HG03575 (cell line): ENCODE measurements at regions not wholly inside any gene's neighbourhood (a gene's known extent, or its start where the extent isn't known, plus 50 kb on each side); places are given as distances from the start of the nearest gene placed in this dataset.

Experiments used
- ATAC-seq: cut with Tn5 transposase; IDR thresholded peaks from one replicate; pipeline ENCODE4 v1.9.1; 2021; ENCODE audit not compliant: unreplicated experiment, insufficient number of reproducible peaks, low FRiP score; ENCODE audit errors: extremely low read depth

DNA sequence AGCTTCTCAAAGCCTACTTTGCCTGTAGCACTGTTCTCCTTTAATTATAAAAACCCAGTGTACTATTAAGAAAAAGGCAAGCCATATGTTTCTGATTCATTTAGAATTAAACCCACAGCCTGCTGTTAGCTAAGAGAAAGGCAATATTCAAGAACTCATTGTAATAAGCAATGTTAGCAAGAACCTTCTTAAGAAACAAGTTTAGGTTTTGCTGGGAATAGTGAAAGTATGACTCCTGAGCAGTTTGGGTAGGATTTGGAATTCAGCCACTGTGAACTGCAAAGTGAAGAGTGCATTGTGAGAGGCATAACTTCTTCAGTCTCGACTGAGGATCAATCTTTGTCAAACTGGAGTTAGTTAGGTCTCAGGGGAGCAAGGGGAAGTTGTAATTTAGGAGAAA is 206.5 kb upstream of the NT5C1B start:
- ATAC-seq = no peak

DNA sequence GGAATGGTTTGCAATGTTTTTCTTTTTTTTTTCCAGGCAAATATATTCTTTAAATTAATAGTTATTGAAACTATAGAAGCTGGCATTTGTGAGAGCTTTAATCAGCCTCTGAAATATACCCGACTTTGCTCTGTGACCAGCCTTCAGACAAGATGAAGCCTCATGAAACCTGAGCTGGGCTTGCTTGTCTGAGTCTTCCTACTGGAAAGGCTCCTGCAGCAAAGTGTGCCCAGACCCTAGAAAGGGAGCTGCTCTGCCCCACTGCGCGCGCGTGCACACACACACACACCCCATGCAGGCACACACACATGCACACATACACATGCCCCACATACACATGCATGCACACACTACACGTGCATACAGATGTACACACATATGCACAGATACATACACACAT is 203.3 kb upstream of the NT5C1B start:
- no peak for ATAC-seq

DNA sequence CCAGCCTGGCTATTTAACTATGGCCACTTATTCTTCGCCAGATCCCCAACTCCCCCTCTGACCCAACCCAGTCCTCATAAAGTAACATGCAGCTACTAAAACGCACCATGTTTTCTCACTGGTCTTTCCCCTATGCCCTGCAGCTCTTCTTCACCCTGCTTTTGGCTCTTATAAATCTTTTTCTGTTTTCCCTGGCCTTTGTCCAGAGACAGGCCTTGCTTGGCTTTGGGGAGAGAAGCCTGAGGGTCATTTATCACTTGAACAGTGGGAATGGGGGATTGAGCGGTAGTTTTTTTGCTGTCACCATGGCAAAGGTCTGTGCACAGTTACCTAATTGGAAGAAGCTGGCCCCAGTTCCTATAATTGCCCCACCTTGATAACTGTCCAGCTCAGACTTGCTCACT is 202.9 kb upstream of the NT5C1B start:
- ATAC-seq = no peak

DNA sequence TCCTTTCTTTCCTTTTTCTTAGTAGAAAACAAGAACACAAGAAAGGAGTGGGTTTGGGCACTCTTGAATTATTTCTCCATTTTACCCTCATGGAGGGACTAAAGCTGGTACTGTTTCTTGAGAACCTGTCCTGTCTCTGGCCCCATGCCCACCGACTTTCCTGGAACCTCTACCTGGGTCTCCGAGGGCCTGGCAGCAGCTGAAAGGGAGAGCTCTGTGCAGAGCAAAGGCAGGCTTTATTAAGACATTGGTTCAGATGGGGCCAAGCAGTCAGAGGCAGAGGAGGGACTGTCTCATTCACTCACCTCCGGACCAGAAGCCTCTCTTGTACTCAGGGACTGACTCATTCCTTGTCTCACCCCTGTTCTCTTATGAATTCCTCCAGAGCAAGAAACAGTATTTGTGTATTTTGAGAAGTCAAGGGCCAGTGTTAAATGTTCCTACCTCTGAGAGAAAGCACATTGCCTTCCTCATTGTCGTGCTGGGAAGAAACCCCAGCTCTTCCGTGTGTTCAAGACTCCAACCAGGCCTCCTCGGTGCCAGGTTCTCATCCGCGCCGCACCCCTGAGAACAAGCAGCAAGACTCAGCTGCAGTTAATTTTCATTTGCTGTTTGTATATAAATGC is 201.9 kb upstream of the NT5C1B start:
- no peak for ATAC-seq

DNA sequence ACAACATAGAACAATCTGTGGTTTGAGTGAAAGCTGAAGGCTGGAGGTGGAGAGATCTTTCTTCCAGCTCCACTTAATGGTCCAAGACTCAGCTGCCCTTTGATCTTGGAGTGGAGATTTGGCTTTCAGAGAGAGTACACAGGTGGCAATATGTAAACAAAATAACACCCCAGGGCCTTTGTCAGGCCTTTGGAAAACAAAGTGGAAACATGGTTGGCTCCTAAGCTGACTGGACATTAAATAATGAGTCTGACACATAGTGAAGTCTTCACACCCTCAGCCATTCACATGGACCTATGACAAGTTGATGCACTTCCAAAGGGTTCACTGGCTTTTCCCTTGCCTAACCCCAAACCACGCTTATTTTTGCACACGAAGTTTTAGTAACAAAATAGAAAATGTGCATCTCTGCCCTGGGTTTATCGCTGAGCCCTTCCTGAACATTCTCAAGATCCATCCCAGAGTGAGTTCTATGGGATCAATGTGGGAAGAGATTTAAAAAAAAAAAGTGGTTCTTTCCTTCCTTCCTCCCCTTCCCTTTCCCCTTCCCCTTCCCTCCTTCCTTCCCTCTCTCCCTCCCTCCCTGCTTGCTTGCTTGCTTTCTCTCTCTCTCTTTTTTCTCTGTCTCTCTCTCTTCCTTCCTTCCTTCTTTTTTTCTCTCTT is 201.3 kb upstream of the NT5C1B start:
- ATAC-seq = no peak

DNA sequence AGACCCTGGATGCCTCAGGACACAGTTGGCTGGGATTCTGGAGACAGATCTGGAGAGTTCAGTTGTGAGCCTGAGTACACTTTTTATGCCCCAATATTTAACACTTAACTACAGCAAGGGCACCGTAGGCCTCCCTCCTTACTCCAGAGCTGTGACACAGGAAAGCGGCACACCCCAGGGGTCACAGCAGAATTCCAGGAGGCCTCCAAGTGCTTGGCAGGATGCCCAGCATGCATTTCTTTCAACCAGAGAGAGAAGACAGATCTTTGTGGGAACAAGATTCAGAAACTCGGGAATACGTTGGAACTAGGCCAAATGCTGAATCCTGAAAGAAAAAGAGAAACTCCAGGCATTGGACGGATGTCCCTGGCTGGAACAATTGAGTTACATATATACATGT is 199.2 kb upstream of the NT5C1B start:
- no peak for ATAC-seq

DNA sequence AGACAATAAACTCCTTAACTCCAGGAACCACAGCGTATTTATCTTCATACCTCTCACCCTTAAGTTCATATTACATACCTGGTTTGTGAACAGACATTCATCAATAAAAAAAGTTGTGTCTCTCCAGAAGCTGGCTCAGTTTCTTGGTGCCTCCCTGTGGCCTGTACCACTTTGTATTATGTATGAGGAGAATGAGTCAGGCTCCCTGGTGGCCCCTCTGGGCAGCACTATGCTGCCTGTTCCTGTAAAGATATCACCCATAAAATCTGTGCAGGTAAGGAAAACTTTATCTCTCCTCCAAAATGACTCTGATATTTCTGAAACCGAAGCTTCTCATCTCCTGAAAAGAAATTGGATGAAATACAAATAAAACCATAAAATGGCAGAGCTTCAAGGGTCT is 198.4 kb upstream of the NT5C1B start:
- no peak for ATAC-seq

DNA sequence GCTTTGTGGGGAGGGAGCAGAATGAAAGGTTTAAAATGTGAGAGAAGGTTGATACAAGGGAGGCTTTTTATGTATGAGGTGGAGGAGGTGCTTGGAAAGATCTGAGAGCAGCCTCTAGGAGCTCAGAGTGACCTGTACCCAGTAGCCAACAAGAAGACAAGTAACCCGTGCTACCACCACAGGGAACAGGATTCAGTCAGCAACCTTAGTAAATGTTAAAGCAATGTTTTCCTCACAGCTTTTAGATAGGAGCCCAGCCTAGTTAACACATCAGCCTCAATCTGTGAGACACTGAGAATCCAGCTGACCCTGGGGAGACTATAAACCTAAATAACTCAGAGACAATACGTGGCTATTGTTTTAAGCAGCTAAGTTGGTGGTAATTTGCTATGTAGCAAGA is 194.9 kb upstream of the NT5C1B start:
- no peak for ATAC-seq

DNA sequence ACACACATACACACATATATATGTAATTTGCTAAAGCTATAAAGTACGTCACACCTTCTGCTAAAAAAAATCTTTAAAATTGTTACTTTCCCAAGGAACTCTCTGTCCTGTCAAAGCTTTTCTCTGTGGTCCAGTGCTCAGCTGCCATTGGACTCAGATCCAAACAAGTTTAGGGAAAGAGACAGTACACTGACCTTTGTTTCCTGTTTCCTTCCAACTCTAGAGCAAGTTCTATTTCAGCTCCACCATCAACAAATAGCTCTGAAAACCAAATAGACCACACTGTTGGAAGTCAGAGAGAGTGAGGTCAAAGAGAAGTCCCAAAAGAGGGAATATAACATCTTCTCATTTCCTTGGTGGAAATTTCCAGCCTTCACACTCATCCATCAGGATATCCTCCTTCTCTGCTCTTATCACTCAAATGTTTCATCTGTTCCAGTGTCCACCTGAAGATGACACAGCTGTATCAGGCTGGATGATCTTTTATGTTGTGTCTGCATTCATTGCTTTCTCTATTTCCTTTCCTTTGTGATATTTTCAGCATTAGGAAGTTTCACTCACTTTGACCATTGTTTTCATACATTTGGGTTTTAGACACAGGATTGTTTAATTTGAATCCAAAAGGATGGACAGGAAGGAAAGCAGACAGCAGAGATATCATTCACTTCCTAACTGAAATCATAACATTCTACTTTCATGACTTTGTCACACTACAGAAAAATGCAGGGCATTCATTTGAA is 192.3 kb upstream of the NT5C1B start:
- ATAC-seq = no peak

DNA sequence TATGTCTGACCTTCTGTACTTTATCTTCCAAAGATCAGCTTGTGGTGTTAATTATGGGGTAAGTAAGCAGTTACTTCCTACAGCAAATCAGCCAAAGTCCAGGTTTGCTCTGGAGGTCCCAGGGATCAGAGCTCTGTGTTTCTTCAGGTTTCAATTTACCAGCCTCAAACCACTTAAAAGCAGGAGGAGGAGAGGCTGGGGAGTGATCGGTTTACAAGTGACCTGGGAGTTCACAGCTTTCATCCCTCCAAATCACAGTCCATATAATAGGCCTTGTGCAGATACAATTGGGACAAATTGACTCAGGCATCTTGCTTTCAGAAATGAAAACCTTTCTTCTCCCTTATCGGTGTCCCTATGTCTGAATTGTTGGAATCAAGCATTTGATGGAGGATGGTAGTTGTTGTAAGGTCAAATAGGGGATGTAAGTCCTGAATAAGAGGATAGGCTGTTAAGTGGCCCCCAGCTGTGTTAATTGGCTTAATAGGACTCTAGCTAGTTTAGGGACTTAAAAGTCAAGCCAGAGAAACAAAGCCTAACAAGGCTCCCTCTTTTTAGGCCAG is 188.0 kb upstream of the NT5C1B start:
- ATAC-seq = no peak

DNA sequence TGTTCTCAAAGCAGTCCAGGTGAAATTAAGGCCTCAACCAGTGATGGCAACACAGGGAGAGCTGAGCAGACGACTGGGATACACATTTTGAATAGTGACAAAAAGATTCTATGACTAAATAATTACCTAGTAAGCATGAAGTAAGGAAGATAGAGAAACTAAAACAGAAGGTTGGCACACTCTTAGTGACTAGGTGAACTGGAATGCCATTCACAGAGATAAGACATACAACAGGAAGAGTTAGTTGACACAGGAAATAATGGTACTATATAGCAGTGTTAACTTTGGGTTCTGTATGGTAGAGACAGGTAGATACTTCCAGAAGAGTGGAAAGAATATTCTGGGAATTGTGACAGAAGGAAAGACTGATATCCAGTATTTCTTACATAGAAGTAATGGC is 181.8 kb upstream of the NT5C1B start:
- ATAC-seq = no peak

DNA sequence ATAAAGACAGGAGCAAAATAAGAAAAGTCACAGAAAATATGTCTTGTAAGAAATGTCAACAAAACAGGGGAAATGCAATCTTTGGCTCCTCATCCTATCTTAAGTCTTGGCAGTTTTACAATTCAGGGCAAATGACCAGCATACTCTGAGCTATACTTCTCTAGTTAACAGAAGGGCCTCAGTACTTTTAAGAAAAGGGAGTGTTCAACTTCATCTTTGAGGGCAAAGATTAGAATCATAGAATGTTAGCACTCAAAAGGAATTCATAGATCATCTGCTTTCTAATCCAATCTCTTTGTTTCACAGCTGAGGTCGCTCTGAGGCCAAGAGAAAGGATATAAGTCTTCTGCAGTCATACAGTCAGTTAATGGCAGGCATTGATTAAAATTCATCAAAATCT is 174.0 kb upstream of the NT5C1B start:
- no peak for ATAC-seq

DNA sequence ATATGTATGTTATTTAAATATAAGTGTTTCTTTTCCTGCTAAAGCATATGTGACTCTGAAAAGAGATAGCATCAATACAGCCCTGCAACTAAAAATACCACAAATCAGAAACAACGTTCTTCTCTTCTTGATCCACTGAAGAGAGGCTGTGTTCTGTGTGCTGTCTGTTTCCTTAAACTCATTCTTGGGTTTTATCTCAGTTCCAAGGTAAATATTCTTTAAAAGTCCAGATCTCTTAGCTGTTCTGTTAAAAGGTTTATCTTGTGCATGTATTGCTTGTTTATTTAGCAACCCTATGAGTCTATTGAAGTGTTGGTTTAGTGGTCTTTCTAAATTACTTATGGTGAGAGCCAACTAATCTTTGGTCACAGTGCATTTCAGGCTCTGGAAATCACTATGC is 173.3 kb upstream of the NT5C1B start:
- ATAC-seq = no peak

DNA sequence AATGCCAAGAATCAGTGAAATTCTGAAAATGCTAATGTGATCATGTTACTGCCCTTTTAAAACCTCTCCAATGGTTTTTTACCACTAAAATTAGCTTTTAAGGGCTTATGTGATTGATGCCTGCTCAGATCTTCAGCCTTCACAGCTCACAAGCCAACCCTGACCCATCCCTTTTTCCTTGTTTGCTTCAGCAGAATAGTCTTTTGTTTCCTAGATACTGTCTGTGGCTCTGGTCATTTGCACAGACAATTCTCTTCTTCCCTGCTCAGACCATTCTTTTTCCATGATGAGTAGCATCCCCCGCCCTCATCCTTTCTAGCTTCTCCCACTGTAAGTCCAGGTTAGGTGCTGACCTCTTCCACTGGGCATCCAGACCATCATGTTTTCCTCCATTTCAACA is 164.9 kb upstream of the NT5C1B start:
- ATAC-seq = no peak

DNA sequence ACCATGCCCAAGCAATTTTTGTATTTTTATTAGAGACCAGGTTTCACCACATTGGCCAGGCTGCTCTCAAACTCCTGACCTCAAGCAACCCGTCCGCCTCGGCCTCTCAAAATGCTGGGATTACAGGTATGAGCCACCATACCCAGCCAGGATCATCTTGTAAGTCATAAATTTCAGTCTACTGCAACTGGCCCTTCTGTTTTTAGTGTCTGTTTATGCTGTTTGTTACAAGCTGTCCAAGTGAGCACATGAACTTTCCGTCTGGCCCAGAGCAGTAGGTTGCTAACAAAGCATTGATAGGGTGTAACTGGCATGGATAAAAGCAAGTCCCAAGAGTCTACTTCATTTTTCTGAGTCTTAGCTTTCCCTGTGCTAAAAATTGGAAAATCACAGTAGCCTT is 164.4 kb upstream of the NT5C1B start:
- no peak for ATAC-seq

DNA sequence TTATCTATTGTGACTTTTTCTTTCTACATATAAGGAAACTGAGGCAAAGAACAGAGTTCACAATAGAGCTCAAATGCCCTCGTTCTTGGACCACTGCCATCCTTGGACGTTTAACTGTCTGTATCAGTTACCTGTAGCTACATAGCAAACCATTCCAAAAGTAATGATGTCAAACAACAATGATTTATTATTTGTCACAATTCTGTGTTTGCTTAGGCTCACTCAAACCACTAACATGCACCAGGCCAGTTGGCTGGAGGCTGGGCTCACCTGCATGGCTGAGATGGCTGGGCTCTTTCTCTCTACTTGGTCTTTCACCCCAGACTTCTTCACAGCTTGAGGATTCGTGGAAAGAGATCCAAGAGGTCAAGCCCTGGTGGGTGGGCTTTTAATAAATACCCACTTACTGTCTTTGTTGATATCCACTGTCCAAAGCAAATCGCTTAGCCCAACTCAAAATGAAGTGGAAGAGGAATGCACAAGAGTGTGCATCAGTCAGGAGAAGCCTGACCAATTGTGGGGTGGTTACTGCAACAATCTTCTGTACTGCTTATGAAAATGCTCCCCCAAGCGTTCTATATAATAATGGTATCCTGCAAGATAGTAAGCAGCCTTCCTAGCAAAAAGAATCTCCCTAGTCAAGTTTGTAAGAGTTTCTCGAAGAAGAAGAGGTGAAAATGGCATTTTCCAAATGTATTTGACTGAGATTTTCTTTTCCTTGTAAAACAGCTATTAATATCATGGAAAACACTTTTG is 163.5 kb upstream of the NT5C1B start:
- no peak for ATAC-seq

DNA sequence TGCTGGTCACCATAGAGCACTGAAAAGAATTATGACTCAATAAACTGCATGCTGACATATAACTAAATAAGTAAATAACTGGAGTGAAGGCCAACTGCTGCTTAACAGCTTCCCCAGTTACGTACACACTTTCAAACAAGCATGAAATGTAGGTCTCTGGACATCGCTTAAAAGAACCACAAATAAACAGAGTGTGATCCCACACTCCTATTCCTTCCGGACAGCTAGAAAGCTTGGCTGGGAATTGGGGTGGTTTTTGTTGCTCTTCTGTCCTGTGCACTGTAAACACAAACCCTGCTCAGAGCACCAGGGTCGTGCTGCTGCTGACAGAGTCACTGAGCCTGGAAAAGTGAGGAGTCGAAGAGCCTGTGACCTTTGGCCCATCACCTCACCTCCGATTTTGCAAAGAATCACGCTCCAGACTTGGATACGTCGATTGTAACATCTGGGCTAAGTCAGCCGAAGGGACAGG is 162.7 kb upstream of the NT5C1B start:
- no peak for ATAC-seq

DNA sequence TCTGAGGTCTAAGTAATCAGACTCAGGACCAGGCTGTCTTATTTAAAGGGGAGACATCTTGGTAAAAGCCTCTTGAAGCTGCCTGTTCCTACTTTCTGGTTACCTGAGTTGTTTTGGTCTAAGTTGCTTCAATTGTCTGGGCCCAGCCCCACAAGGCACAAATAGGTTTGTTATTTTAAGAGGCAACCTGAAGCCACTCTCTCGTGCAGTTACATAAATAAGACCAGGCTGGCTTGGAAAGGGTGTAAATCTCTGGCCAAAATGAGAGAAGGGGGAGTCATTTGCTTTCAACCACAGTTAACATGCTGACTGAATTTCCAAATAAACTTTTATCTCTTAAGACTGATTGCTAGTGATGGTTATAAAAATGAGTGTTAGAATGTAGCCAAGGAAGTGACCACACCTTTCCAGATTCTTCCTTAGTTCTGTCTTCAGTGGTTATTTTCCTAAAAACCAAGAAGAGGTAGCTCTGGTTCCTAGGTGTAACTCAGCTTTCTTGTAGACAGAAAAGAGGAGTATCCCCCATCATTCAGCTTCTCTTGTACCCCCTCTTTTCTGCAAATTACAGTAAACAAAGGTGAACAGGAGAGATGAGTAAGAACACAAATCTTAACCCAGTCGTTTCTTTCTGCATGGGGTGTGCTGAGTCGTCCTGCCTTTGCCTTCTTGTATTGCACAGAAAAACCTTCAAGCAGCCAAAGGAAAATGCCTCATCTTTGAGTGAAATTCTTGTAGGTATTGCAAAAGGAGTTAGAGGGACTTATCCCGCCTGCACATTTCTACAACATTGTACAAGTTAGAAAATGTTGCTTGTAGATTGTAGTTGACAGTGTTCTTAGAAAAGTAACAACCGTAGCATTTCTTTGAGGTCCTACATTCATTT is 161.5 kb upstream of the NT5C1B start:
- no peak for ATAC-seq
